ENCODE measurements at regions not wholly inside any gene's neighbourhood (a gene's known extent, or its start where the extent isn't known, plus 50 kb on each side); places are given as distances from the start of the nearest gene placed in this dataset.

DNA sequence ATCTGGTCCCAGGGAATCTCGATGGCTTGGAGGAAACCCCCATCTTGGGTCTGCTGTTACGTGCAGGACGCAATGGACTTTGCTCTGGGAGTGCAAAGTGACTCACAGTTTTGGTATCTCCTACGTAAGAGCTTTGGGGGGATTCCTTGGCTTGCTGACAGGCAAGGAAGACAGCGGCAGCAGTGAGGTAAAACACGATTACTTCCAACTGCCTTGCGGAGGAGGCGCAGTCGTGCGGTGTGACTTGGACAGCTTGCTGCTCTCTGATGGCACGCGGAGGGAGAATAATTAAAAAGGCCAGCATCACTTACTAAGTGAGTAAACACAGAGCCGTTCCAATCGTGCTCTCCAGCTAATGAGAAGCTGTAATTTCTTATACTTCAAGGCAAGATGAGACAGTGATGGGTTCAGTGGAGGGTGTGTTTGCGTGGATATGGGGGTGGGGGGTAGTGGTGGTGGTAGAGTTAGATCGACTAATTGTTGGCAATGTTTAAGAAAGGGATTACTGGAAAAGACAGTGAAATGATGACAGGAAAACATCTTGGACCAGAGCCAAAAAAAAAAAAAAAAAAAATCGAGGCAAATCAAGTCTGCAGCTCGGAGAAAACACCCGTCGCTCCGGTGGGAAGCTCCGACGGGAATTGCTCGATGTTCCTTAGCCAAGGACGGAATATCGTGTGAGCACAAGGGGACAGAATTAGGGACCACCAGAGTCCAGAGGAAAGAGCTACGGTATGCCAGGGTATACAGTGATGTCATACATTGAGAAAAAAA lies 184.8 kb upstream of the ZFHX3 start:
- intact Hi-C loops (cut with micrococcal nuclease): no loop called here

DNA sequence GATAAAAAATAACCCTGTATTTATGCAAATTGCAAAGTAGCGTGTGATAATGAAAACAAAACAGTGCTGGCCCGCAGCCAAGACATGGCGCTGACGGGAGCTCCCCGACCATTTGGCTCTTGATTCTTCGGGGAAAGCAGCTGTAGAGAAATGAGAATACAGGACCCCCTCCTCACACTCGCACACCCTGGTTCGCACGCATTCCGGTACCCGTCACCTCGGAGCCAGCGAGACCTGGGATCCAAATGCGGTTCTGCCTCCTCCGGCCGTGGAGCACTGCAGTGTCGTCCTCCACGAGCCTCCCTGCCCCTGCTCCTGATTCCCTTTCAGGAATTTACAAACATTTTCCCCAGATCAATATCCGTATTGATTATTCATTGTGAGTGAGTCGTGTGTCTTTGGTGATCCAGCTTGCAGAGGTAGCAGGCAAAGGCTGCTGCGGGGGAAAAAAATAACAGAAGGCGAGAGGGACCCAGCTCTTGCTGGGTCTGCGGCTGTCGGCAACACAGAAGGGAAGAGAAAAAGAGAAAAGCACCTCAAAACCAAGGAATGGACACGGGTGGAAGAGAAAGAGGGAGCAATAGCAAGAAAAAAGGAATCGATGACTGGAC lies 184.1 kb upstream of the ZFHX3 start:
- intact Hi-C loops (cut with micrococcal nuclease): no loop called here

DNA sequence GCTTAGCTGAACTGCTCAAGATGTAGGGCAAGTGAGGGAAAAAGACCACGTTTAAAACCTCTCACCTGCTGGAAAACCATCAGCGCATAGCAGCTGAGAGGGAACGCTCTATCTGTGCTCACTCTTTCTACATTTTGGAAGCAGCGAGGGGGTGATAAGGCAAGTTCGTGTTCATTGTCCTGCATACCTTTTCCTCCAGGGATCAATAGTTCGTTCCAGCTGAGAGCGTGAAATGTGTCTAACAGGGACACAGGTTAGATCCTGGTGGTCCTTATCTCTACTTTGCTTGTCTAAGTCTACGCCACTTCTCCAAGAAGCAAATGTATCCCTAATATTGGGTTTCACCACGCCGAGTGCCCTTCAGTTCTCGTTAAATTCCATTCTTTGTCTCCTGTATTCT lies 183.5 kb upstream of the ZFHX3 start:
- intact Hi-C loops (cut with micrococcal nuclease): no loop called here

DNA sequence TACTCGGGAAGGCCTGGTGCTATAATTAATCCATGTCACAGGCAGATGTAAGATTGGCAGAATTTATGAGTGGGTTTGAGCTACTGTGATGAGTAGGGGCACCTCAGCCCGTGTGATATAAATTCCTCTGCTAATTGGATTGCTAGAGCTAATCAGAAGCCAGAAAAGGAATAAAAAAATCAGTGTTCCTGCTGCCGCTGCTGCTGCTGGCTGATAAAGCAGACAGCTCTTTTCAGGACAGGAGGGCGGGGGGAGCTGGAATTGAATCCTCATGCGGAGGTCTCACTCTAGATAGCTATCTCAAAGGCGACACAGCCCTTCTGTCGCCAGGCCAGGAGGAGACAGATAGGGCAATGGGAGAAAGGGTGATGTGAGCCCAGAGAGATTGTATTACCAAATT lies 182.7 kb upstream of the ZFHX3 start:
- intact Hi-C loops (cut with micrococcal nuclease): no loop called here

- intact Hi-C loops (cut with micrococcal nuclease): no loop called here
These were observed 180.7 kb upstream of the ZFHX3 start for GRCh38 chr16:73228649-73229048.

GRCh38 chr16:73226675-73227074 lies 178.7 kb upstream of the ZFHX3 start:
- intact Hi-C loops (cut with micrococcal nuclease): no loop called here

GRCh38 chr16:73225983-73226382 lies 178.1 kb upstream of the ZFHX3 start:
- intact Hi-C loops (cut with micrococcal nuclease): no loop called here

GRCh38 chr16:73220836-73221235 lies 172.9 kb upstream of the ZFHX3 start:
- intact Hi-C loops (cut with micrococcal nuclease): no loop called here

GRCh38 chr16:73219176-73219575 lies 171.2 kb upstream of the ZFHX3 start:
- intact Hi-C loops (cut with micrococcal nuclease): no loop called here

GRCh38 chr16:73217654-73218053 lies 169.7 kb upstream of the ZFHX3 start:
- intact Hi-C loops (cut with micrococcal nuclease): no loop called here

DNA sequence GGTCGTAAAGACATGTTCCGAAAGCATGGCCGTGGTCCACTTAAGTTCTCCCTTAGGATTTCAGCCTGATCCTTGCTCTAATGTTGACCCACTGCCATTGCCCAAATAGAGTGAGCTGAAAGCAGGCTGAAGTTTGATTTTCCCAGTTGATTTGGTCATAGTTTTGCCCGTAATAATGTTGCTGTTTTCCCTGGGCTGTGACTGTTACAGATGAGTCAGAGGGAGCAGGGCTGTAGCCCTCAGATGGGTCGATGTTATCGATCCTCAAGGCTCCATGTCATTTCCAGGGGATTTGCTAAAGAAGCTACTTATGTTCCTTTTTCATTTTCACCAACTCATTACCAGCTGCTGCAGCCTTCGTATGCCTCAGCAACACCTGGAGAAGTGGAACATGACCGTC lies 169.0 kb upstream of the ZFHX3 start:
- intact Hi-C loops (cut with micrococcal nuclease): no loop called here

- intact Hi-C loops (cut with micrococcal nuclease): no loop called here
These were observed 167.9 kb upstream of the ZFHX3 start for GRCh38 chr16:73215678-73216377.

DNA sequence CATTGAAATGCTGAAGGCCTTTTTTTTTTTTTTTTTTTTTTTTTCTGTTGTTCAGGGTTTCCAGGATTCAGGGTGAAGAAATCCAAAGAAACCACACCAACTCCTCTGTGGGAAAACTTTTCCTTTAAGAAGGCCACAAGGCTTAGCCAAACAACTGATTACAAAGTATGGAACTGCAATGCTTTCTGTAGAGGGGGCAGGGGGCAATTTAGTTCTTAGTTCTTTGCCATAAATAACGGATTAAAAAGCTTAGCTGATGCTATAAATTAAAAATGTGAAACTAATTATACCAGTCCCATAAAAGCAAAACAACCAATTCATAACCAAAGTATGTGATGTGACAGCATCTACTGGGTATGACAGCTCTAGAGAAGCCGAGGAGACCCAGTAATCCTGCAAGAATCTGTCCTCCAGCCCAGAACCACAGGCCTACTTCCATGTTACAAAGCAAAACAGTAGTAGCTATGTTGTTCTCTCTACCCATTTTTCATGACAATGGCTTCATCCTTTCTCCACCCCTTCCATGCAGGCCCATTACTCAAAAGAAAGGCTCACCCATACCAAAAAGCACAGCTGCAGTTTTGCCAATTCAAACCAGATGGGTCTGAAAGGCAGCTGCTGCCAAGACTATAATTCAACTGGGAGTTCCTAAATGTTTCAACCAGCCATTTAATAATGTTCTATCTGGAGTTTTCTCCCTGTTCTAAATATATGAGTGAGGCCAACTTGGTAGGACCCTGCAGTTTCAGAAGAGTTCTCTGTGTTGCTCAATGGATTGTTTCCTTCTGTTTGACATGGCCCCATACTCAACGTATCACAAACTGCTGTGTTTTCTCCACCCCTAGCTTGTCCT lies 167.1 kb upstream of the ZFHX3 start:
- intact Hi-C loops (cut with micrococcal nuclease): no loop called here

DNA sequence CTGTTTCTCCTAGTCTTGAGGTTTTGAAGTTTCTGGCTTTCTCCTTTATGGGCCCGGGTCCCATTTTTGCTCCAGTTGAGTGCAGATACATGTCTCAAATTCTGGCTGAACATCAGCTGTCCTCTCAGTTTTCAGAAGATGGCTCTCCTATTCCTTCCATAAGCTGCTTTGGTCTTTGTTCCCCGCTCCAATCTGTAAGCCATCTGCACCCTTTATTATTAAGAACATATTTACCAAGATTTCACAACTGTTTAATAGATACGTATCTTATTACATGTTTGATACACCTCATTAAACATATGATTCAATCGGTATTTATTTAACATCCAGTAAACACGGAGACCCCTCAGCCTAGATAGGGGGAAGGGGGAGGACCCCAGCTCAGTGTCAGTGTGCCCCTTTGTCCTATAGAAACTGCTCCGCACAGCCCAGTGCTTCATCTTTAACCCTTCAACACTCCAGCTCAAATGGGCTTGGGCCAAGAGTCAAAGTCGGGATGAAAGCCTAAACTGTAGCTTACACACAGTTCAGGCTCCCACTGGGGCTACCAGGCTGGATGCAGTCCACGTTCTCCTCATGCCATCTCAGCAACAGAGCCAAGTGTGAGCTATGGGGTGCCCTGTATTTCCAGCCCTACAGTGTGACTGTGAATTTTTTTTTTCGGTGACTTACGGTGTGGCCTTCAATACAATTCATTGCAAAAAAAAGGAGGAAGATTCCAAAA lies 166.0 kb upstream of the ZFHX3 start:
- intact Hi-C loops (cut with micrococcal nuclease): no loop called here

- intact Hi-C loops (cut with micrococcal nuclease): no loop called here
These were observed 164.5 kb upstream of the ZFHX3 start for GRCh38 chr16:73212431-73212830.

DNA sequence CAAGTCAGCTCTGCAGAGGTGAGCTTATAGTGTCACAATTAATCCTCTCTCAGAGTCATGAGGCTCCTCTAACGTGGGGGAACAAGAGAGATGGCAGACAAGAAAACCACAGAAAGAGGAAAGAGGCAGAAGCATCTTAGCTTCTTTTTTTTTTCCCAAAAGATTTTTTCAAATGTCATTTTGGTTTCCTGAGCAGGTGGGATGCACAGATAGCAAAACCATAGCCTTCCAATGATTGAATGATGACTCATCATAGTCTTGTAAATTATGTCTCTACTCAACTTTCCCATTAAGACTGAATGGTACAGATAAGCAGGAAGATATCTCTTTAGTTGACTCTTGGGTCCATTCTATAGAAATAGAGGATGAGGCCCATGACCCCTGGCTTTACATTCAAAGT lies 162.8 kb upstream of the ZFHX3 start:
- intact Hi-C loops (cut with micrococcal nuclease): no loop called here

GRCh38 chr16:73210084-73210483 lies 162.2 kb upstream of the ZFHX3 start:
- intact Hi-C loops (cut with micrococcal nuclease): no loop called here

DNA sequence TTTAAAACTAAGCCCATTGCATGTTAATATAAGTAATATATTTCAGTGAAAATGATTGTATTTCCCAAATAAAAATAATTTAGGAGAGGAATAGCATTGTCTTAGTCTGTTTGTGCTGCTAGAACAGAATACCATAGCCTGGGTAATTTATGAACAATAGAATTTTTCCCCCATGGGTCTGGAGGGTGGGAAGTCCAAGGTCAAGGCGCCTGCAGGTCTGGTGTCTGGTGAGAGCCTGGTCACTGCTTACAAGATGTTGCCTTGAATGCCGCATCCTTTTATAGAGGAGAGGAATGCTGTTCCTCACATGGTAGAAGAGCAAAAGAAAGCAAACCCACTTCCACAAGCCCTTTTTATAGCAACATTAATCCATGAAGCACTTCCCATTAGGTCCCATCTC lies 161.3 kb upstream of the ZFHX3 start:
- intact Hi-C loops (cut with micrococcal nuclease): no loop called here

GRCh38 chr16:73206151-73206707 lies 158.3 kb upstream of the ZFHX3 start:
- intact Hi-C loops (cut with micrococcal nuclease): no loop called here

DNA sequence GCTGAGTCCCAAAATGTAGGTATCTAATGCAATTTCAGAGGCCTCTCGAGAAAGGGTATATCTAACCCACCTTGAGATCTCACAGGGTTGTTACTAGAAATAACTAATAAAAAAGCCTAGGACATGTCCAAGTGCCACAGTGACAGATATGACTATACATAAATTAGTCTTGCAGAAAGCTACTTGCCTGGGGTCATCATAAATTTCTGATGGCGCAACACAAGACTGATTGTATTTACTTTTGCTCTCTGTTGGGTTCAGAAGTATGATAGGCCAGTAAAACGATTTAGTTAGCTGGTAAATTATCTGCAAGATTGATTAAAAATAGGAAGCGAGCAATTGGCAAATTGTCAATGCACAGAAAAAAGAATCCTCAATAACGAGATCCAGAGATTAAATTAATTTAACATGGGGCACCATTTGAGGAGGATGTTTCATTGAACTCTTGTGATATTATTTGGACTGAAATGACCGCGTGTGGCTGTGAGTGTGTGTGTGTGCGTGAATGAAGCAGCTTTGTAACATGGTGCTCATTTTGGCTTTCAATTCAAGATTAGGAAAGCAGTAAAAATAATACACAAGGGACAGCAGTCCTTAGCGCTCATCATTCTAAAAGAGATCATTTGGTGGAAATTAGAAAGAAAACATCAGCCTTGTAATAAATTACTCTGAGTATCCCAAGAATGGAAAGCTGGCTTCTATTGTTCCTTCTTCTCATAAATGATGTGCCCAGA lies 157.4 kb upstream of the ZFHX3 start:
- intact Hi-C loops (cut with micrococcal nuclease): no loop called here
